ENCODE measurements at regions not wholly inside any gene's neighbourhood (a gene's known extent, or its start where the extent isn't known, plus 50 kb on each side); places are given as distances from the start of the nearest gene placed in this dataset.

GRCh38 chr14:51473351-51473750, 178.4 kb upstream of the FRMD6 start:
- no peaks in the 10 kb centered on the region for H3K27me3 ChIP-seq (ENCODE audit: insufficient read depth, low read length)

DNA sequence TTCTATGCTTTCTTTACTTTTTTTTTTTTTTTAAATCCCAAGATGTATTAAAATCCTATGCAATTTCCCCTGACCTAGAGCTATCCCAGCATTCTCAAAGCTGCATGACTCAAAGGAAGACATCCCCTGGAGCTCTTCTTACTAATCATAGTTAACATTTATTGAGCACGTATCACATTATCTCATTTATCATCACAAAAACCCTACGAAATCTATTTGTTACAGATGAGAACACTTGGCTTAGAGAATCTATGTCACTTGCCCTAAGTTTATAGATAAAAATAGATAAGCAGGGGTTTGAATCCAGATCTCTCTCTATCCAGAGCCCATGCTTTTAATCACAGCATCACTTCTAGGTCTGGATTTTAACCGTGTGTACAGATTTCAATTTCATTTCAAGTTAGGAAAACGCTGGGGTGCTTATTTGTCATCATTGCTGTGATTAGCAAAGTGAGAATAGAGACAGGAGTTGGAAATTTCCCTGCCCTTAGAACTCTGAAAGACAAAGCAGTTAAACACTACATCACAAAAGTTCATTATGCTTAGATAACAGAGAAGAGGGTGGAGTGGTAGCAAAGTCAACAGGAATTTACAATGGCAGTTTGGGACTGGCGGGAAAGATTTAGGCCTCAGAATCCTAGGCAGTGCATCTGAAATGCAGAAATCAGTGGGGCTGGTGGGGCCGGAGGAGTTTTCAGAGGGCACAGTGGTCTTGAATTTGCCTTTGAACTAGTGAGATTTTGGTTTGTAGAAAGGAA, 177.7 kb upstream of the FRMD6 start:
- H2AFZ ChIP-seq (ENCODE audit: low read length, unreplicated experiment): peak overlapping the region; percentile 35
- H3K27me3 ChIP-seq (ENCODE audit: insufficient read depth, low read length): no peaks in the 10 kb centered on the region
- H3K4me1 ChIP-seq (ENCODE audit: control insufficient read depth, insufficient read depth, low read length, unreplicated experiment): peaks cover 16% of the 10 kb centered on the region
- H3K79me2 ChIP-seq (ENCODE audit: control insufficient read depth, insufficient read depth, low read length, unreplicated experiment): no peaks in the 10 kb centered on the region
- H3K36me3 ChIP-seq (ENCODE audit: insufficient read depth, low read length): no peaks in the 10 kb centered on the region
- H3K27ac ChIP-seq (ENCODE audit: low read depth, low read length): no peak overlapping the region
- H3K4me3 ChIP-seq (ENCODE audit: low read depth, low read length): no peak overlapping the region

More at GRCh38 chr14:51473351-51473750, 178.4 kb upstream of the FRMD6 start:
- no peaks in the 10 kb centered on the region for H3K79me2 ChIP-seq (ENCODE audit: control insufficient read depth, insufficient read depth, low read length, unreplicated experiment)
- no peak overlapping the region for H2AFZ ChIP-seq (ENCODE audit: low read length, unreplicated experiment)
- H3K4me1 ChIP-seq (ENCODE audit: control insufficient read depth, insufficient read depth, low read length, unreplicated experiment): peaks cover 16% of the 10 kb centered on the region
- H3K27ac ChIP-seq (ENCODE audit: low read depth, low read length): no peak overlapping the region
- no peak overlapping the region for H3K4me3 ChIP-seq (ENCODE audit: low read depth, low read length)
- no peaks in the 10 kb centered on the region for H3K36me3 ChIP-seq (ENCODE audit: insufficient read depth, low read length)

GRCh38 chr14:51474854-51475253, 176.9 kb upstream of the FRMD6 start:
- no peak overlapping the region for H3K4me3 ChIP-seq (ENCODE audit: low read depth, low read length)
- no peaks in the 10 kb centered on the region for H3K27me3 ChIP-seq (ENCODE audit: insufficient read depth, low read length)
- H3K79me2 ChIP-seq (ENCODE audit: control insufficient read depth, insufficient read depth, low read length, unreplicated experiment): no peaks in the 10 kb centered on the region
- no peak overlapping the region for H3K27ac ChIP-seq (ENCODE audit: low read depth, low read length)
- H3K4me1 ChIP-seq (ENCODE audit: control insufficient read depth, insufficient read depth, low read length, unreplicated experiment): peaks cover 22% of the 10 kb centered on the region
- H3K36me3 ChIP-seq (ENCODE audit: insufficient read depth, low read length): no peaks in the 10 kb centered on the region
- H2AFZ ChIP-seq (ENCODE audit: low read length, unreplicated experiment): no peak overlapping the region

DNA sequence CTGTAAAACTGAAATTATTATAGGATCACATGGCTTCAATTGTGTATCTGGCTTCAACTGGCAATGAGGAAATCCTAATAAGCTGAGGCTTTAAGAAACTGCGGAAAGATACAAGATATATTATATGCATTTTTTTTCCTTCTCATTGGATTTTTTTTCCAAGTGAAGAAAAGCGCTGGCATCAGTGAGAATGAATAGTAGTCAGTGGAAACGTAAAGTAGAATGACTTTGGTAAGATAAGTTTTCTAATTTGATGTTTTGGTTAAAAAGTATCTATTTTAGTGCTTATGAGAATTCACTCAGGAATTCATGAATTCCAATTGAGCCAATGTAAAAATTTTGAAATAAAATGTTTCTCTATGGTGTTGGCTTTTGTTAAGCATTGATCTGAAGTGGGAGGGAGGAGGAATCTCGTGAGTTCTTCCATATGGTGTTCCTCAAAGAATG, 173.5 kb upstream of the FRMD6 start:
- Histone ChIP-seq H3K4me1 (ENCODE audit: control insufficient read depth, insufficient read depth, low read length, unreplicated experiment) (peaks cover 27% of the 10 kb centered on the region), H3K27ac (ENCODE audit: low read depth, low read length) (no peak overlapping the region), H2AFZ (ENCODE audit: low read length, unreplicated experiment) (no peak overlapping the region), H3K79me2 (ENCODE audit: control insufficient read depth, insufficient read depth, low read length, unreplicated experiment) (no peaks in the 10 kb centered on the region), H3K27me3 (ENCODE audit: insufficient read depth, low read length) (no peaks in the 10 kb centered on the region), H3K4me3 (ENCODE audit: low read depth, low read length) (no peak overlapping the region), H3K36me3 (ENCODE audit: insufficient read depth, low read length) (no peaks in the 10 kb centered on the region)

DNA sequence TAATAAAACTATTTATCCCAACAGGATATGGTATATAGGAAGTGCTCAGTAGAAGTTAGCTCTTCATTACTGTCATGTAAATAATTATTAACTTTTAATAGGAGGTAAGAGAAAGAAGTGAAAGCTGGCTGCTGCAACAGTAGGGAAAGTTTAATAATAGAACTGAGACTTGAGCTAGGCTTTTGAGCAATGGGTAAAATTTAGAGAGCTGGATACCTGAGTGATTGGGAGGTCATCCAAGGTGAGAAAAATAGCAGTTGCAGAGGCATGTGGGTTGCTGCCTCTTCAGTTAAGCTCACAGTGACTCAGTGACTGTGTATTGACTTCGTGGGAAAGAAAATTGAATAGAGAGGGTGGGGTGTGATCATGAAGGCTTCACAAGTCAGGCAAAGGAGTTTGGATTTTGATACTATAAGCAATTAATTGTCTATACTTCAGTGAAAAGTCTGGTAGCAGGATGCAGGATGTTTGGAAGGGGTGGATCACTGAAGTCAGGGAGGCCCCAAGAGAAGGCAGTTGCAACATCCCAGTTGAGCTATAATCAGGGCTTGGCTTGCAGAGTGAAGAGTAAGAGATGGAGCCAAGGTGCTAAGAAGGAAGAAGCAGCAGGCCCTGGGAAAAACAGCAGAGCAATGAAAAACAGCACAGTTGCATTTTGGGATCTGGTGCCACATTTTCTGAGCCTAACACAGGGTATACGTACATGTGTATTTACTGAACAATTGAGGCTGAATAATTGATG, 172.0 kb upstream of the FRMD6 start:
- Histone ChIP-seq H3K79me2 (ENCODE audit: control insufficient read depth, insufficient read depth, low read length, unreplicated experiment) (no peaks in the 10 kb centered on the region), H3K27me3 (ENCODE audit: insufficient read depth, low read length) (no peaks in the 10 kb centered on the region), H3K4me3 (ENCODE audit: low read depth, low read length) (no peak overlapping the region), H3K27ac (ENCODE audit: low read depth, low read length) (no peak overlapping the region), H3K36me3 (ENCODE audit: insufficient read depth, low read length) (no peaks in the 10 kb centered on the region), H2AFZ (ENCODE audit: low read length, unreplicated experiment) (no peak overlapping the region), H3K4me1 (ENCODE audit: control insufficient read depth, insufficient read depth, low read length, unreplicated experiment) (peaks cover 16% of the 10 kb centered on the region)

DNA sequence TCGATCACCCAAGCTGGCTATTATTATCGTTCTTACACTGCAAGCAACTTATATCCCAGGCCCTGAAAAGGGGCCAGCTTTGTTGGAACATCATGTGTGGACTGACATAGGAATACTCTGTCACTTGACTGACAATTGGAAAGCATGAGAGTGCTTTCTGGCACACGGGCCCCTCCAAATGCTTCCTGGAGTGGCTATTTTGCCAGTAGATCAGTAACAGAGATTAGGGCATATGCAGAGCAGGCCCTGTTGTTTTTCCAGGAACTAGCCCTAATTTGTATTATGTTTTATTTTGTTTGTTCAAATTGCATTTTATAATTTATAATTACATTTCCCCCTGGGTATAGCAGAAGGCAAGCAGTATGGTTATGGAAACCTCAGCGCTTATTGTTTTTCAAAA, 170.1 kb upstream of the FRMD6 start:
- H3K4me1 ChIP-seq (ENCODE audit: control insufficient read depth, insufficient read depth, low read length, unreplicated experiment): peaks cover 16% of the 10 kb centered on the region
- no peaks in the 10 kb centered on the region for H3K79me2 ChIP-seq (ENCODE audit: control insufficient read depth, insufficient read depth, low read length, unreplicated experiment)
- no peaks in the 10 kb centered on the region for H3K27me3 ChIP-seq (ENCODE audit: insufficient read depth, low read length)
- H2AFZ ChIP-seq (ENCODE audit: low read length, unreplicated experiment): no peak overlapping the region
- no peak overlapping the region for H3K27ac ChIP-seq (ENCODE audit: low read depth, low read length)
- no peak overlapping the region for H3K4me3 ChIP-seq (ENCODE audit: low read depth, low read length)
- H3K36me3 ChIP-seq (ENCODE audit: insufficient read depth, low read length): no peaks in the 10 kb centered on the region

- Histone ChIP-seq H3K79me2 (ENCODE audit: control insufficient read depth, insufficient read depth, low read length, unreplicated experiment) (no peaks in the 10 kb centered on the region), H3K36me3 (ENCODE audit: insufficient read depth, low read length) (no peaks in the 10 kb centered on the region), H3K27me3 (ENCODE audit: insufficient read depth, low read length) (no peaks in the 10 kb centered on the region), H3K4me1 (ENCODE audit: control insufficient read depth, insufficient read depth, low read length, unreplicated experiment) (peaks cover 16% of the 10 kb centered on the region), H3K4me3 (ENCODE audit: low read depth, low read length) (no peak overlapping the region), H3K27ac (ENCODE audit: low read depth, low read length) (no peak overlapping the region), H2AFZ (ENCODE audit: low read length, unreplicated experiment) (no peak overlapping the region)
Measured at GRCh38 chr14:51482102-51482501, 169.6 kb upstream of the FRMD6 start.

GRCh38 chr14:51484485-51484884, 167.2 kb upstream of the FRMD6 start:
- no peaks in the 10 kb centered on the region for H3K27me3 ChIP-seq (ENCODE audit: insufficient read depth, low read length)
- H3K27ac ChIP-seq (ENCODE audit: low read depth, low read length): no peak overlapping the region
- H2AFZ ChIP-seq (ENCODE audit: low read length, unreplicated experiment): no peak overlapping the region
- no peaks in the 10 kb centered on the region for H3K36me3 ChIP-seq (ENCODE audit: insufficient read depth, low read length)
- H3K4me3 ChIP-seq (ENCODE audit: low read depth, low read length): no peak overlapping the region
- H3K4me1 ChIP-seq (ENCODE audit: control insufficient read depth, insufficient read depth, low read length, unreplicated experiment): peaks cover 8% of the 10 kb centered on the region
- no peaks in the 10 kb centered on the region for H3K79me2 ChIP-seq (ENCODE audit: control insufficient read depth, insufficient read depth, low read length, unreplicated experiment)

GRCh38 chr14:51485733-51486132, 166.0 kb upstream of the FRMD6 start:
- Histone ChIP-seq H3K27me3 (ENCODE audit: insufficient read depth, low read length) (no peaks in the 10 kb centered on the region), H3K79me2 (ENCODE audit: control insufficient read depth, insufficient read depth, low read length, unreplicated experiment) (no peaks in the 10 kb centered on the region), H3K27ac (ENCODE audit: low read depth, low read length) (no peak overlapping the region), H2AFZ (ENCODE audit: low read length, unreplicated experiment) (no peak overlapping the region), H3K4me3 (ENCODE audit: low read depth, low read length) (no peak overlapping the region), H3K36me3 (ENCODE audit: insufficient read depth, low read length) (no peaks in the 10 kb centered on the region), H3K4me1 (ENCODE audit: control insufficient read depth, insufficient read depth, low read length, unreplicated experiment) (peaks cover 5% of the 10 kb centered on the region)

- Histone ChIP-seq H3K79me2 (ENCODE audit: control insufficient read depth, insufficient read depth, low read length, unreplicated experiment) (no peaks in the 10 kb centered on the region), H3K27ac (ENCODE audit: low read depth, low read length) (no peak overlapping the region), H3K4me1 (ENCODE audit: control insufficient read depth, insufficient read depth, low read length, unreplicated experiment) (peaks cover 5% of the 10 kb centered on the region), H2AFZ (ENCODE audit: low read length, unreplicated experiment) (no peak overlapping the region), H3K4me3 (ENCODE audit: low read depth, low read length) (no peak overlapping the region), H3K36me3 (ENCODE audit: insufficient read depth, low read length) (no peaks in the 10 kb centered on the region), H3K27me3 (ENCODE audit: insufficient read depth, low read length) (no peaks in the 10 kb centered on the region)
Measured at GRCh38 chr14:51487848-51488247, 163.9 kb upstream of the FRMD6 start.
